ENCODE measurements at regions not wholly inside any gene's neighbourhood (a gene's known extent, or its start where the extent isn't known, plus 50 kb on each side); places are given as distances from the start of the nearest gene placed in this dataset.

DNA sequence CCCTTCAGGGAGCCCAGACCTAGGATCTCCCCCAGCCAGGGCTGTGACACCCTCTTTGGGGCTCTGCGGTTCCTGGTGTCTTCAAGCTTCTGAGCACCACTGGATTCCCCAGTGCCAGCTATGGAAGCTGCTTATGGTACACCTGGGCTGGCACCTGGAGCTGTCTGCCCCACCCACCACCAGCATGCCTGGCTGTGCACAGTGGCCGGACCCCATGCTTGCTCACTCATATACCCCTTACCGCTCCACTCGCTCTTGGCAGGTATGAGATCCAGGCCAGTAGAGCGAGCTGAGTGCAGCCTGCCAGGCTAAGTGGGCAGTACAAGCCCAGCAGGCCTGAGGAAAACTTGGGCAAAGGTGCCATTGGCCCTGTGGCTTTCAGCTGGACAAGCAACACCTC, 114.0 kb downstream of the DACT1 start:
- CTCF ChIA-PET, result interaction anchor here (0.6 to 1.4 kb wide), 5 partner anchors 12 to 102 kb away, joined by 3 to 4 read pairs (median 3); no protein-coding TSS in a partner anchor
- POLR2A ChIA-PET, result interaction anchor here (0.9 kb wide), 1 partner anchor 78 kb away, joined by 3 read pairs; no protein-coding TSS in a partner anchor
- DNase-seq (ENCODE audit: unreplicated experiment), result no peak
- intact Hi-C loops (cut with micrococcal nuclease), result no loop called here
- H3K27me3 Mint-ChIP-seq (ENCODE audit: insufficient read depth, unreplicated experiment), result peaks cover 69% of the 10 kb centered on the region
- TF ChIP-seq, protein P1, sequence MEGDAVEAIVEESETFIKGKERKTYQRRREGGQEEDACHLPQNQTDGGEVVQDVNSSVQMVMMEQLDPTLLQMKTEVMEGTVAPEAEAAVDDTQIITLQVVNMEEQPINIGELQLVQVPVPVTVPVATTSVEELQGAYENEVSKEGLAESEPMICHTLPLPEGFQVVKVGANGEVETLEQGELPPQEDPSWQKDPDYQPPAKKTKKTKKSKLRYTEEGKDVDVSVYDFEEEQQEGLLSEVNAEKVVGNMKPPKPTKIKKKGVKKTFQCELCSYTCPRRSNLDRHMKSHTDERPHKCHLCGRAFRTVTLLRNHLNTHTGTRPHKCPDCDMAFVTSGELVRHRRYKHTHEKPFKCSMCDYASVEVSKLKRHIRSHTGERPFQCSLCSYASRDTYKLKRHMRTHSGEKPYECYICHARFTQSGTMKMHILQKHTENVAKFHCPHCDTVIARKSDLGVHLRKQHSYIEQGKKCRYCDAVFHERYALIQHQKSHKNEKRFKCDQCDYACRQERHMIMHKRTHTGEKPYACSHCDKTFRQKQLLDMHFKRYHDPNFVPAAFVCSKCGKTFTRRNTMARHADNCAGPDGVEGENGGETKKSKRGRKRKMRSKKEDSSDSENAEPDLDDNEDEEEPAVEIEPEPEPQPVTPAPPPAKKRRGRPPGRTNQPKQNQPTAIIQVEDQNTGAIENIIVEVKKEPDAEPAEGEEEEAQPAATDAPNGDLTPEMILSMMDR (IDR thresholded peaks at IDR 0.05; ENCODE audit: unreplicated experiment), result no peak
- H3K4me3 Mint-ChIP-seq (ENCODE audit: unreplicated experiment), result no peak overlapping the region
- peaks cover 23% of the 10 kb centered on the region for H3K4me1 Mint-ChIP-seq (ENCODE audit: insufficient read depth, unreplicated experiment)
- no peaks in the 10 kb centered on the region for H3K9me3 Mint-ChIP-seq (ENCODE audit: unreplicated experiment)
- H3K36me3 Mint-ChIP-seq (ENCODE audit: insufficient read depth, unreplicated experiment), result no peaks in the 10 kb centered on the region
- H3K27ac Mint-ChIP-seq (ENCODE audit: low read depth, unreplicated experiment), result no peak overlapping the region
- no TSS peak for BruUV-seq (replicated peaks)

DNA sequence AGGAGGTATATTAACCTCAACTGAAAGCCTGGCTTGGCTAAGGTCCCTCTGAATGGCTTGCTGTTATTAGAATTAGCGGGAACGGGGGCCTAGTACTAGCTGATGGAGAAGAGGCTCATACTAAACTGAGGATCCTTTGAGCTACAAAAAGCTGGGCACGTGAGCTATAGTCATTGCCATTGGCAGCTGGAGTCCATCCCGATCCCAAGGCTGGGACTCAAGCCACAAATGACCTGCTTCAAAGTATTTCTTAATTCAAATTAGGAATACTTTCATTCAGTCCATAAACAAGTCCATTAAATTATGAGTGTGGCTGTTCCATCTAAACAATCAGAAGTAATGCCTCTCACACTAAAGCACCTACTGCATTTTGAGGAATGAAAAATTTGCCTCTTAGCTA, 114.5 kb downstream of the DACT1 start:
- CTCF ChIA-PET, result interaction anchor here (0.6 to 1.4 kb wide), 5 partner anchors 11 to 277 kb away, joined by 3 to 4 read pairs (median 3); no protein-coding TSS in a partner anchor
- TF ChIP-seq, protein P1 (IDR thresholded peaks at IDR 0.05; ENCODE audit: unreplicated experiment), result no peak
- intact Hi-C loops (cut with micrococcal nuclease), result no loop called here
- no TSS peak for BruUV-seq (replicated peaks)
- no peaks in the 10 kb centered on the region for H3K36me3 Mint-ChIP-seq (ENCODE audit: insufficient read depth, unreplicated experiment)
- H3K4me1 Mint-ChIP-seq (ENCODE audit: insufficient read depth, unreplicated experiment), result peaks cover 18% of the 10 kb centered on the region
- no peak for DNase-seq (ENCODE audit: unreplicated experiment)
- no peaks in the 10 kb centered on the region for H3K9me3 Mint-ChIP-seq (ENCODE audit: unreplicated experiment)
- H3K27me3 Mint-ChIP-seq (ENCODE audit: insufficient read depth, unreplicated experiment), result peaks cover 74% of the 10 kb centered on the region
- H3K27ac Mint-ChIP-seq (ENCODE audit: low read depth, unreplicated experiment), result no peak overlapping the region
- POLR2A ChIA-PET, result interaction anchor here (0.9 to 2.1 kb wide), 3 partner anchors 20 to 77 kb away, joined by 3 to 8 read pairs (median 4); no protein-coding TSS in a partner anchor
- no peak overlapping the region for H3K4me3 Mint-ChIP-seq (ENCODE audit: unreplicated experiment)

DNA sequence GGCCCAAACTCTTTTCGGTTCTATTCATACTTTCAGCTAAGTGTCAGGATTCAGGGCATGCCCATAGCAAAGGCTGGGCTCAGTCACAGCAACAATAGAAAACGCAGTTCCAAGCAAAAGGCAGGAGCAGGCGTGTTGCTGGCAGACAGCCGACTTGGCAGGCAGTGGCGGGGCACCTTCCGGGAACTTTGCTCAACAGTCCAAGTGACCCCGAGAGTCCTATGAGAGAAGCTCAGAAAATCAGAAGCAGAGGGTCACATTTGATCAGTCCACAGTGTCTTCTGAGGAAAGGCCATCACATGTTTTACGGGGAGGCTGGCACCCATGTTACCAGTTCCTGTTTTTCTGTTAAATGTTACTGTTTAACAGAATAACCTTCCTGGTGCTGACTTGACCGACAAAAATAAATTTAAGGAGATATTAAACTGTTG, 115.0 kb downstream of the DACT1 start:
- Mint-ChIP-seq H3K4me3 (ENCODE audit: unreplicated experiment) (no peak overlapping the region), H3K36me3 (ENCODE audit: insufficient read depth, unreplicated experiment) (no peaks in the 10 kb centered on the region), H3K9me3 (ENCODE audit: unreplicated experiment) (no peaks in the 10 kb centered on the region), H3K4me1 (ENCODE audit: insufficient read depth, unreplicated experiment) (peaks cover 14% of the 10 kb centered on the region), H3K27me3 (ENCODE audit: insufficient read depth, unreplicated experiment) (peaks cover 79% of the 10 kb centered on the region), H3K27ac (ENCODE audit: low read depth, unreplicated experiment) (no peak overlapping the region)
- TF ChIP-seq, protein P1 (IDR thresholded peaks at IDR 0.05; ENCODE audit: unreplicated experiment), result no peak
- DNase-seq (ENCODE audit: unreplicated experiment), result peak; percentile 75
- CTCF ChIA-PET, result interaction anchor here (0.8 to 1.4 kb wide), 3 partner anchors 37 to 295 kb away, joined by 4 read pairs; no protein-coding TSS in a partner anchor
- intact Hi-C loops (cut with micrococcal nuclease), result no loop called here
- no TSS peak for BruUV-seq (replicated peaks)
- POLR2A ChIA-PET, result interaction anchor here (0.9 to 2.1 kb wide), 3 partner anchors 20 to 77 kb away, joined by 3 to 8 read pairs (median 4); no protein-coding TSS in a partner anchor

DNA sequence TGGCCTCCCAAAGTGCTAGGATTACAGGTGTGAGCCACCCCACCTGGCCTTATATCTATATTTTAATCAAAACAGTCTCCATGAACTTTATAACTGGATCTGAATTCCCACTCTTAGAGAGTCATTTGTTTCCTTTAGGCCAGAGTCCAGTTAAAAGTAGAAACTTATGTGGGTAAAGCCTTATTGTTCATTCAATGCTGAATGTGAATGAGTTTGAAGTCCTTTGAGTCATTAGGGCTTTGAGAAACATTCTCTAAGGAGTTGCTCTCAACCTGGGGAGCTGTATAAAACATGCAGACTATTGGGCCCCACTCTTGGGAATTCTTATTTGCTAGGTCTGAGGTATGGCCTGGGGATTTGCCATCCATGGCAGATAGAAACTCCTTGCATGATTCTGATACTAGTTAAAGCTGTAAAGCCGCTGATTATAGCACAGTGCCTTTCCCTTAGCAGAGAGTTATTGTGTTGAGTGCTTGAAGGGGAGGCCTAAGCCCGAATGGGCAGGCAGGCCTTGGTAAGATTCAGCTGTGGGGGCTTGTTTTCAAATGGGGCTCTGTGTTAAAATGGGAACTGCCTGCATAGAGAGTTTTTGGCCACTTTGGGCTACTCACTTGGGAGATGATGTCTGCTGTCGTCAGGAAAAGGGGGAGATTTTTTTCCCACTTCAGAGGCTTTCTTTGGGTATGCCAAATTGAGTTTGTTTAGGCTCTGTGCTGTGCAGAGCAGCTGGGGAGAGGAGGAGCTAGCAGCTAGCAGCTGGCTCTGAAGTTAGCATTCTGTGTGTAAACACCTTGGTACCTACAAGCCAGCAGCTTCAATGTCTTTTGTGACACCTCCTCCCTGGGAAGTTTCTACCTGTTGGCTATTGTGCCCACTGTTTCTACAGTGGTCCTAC, 117.5 kb downstream of the DACT1 start:
- no peak for DNase-seq (ENCODE audit: unreplicated experiment)
- TF ChIP-seq, protein P1 (IDR thresholded peaks at IDR 0.05; ENCODE audit: unreplicated experiment), result no peak
- no peak overlapping the region for H3K4me3 Mint-ChIP-seq (ENCODE audit: unreplicated experiment)
- intact Hi-C loops (cut with micrococcal nuclease), result no loop called here
- no peaks in the 10 kb centered on the region for H3K36me3 Mint-ChIP-seq (ENCODE audit: insufficient read depth, unreplicated experiment)
- H3K9me3 Mint-ChIP-seq (ENCODE audit: unreplicated experiment), result no peaks in the 10 kb centered on the region
- H3K4me1 Mint-ChIP-seq (ENCODE audit: insufficient read depth, unreplicated experiment), result peaks cover under 1% of the 10 kb centered on the region
- ChIA-PET CTCF (no interaction called here), POLR2A (interaction anchor here (1.2 kb wide), 1 partner anchor 9 kb away, joined by 3 read pairs; no protein-coding TSS in a partner anchor)
- BruUV-seq (replicated peaks), result no TSS peak
- peaks cover 86% of the 10 kb centered on the region for H3K27me3 Mint-ChIP-seq (ENCODE audit: insufficient read depth, unreplicated experiment)
- no peak overlapping the region for H3K27ac Mint-ChIP-seq (ENCODE audit: low read depth, unreplicated experiment)

Measured in MCF 10A (cell line).